ENCODE measurements at regions not wholly inside any gene's neighbourhood (a gene's known extent, or its start where the extent isn't known, plus 50 kb on each side); places are given as distances from the start of the nearest gene placed in this dataset.

DNA sequence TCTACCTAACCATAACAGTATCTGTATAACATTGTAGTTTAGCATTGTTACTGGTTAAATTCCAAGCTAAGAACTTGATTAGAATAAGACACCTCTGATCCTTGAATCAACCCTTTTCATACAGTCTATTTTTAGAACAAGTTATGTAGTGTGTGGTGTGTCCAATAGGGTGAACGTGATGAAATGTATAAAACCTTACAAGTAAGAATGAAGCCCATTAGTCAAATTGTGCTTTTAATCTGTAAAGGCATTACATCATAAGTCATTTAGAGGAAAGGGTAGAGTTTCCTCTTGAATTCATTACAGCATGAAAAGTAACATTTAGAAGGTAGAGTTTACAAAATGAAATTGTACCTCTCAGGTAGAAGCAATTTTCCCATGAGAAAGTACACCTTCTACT, 479.2 kb downstream of the LTN1 start:
- TF ChIP-seq SRSF9 (IDR thresholded peaks at IDR 0.05; ENCODE audit: borderline replicate concordance, low read depth, low read length) (no peak), EZH2 (IDR thresholded peaks at IDR 0.05; ENCODE audit: borderline replicate concordance, low read depth, low read length) (no peak), MYNN (IDR thresholded peaks at IDR 0.05) (no peak), MYNN (CRISPR knock-in tag; IDR thresholded peaks at IDR 0.05) (no peak), RAD21 (CRISPR knock-in tag; conservative IDR thresholded peaks at IDR 0.05 in 1 of 2, IDR thresholded peaks at IDR 0.05 in 1 of 2) (no peak), NFXL1 (CRISPR knock-in tag; IDR thresholded peaks at IDR 0.05) (no peak), GTF2F1 (IDR thresholded peaks at IDR 0.05; ENCODE audit: low read depth, low read length) (no peak), NBN (IDR thresholded peaks at IDR 0.05; ENCODE audit: low read depth) (no peak), TAF9B (IDR thresholded peaks at IDR 0.05; ENCODE audit: partially characterized antibody) (no peak), ZNF76 (CRISPR knock-in tag; IDR thresholded peaks at IDR 0.05; ENCODE audit: borderline replicate concordance) (no peak), CXXC5 (CRISPR knock-in tag; IDR thresholded peaks at IDR 0.05) (no peak), KLF1 (tag; IDR thresholded peaks at IDR 0.05) (no peak), MYC (IDR thresholded peaks at IDR 0.05; ENCODE audit: low read depth, low read length) (no peak), MYC (CRISPR knock-in tag; IDR thresholded peaks at IDR 0.05; ENCODE audit: borderline replicate concordance, low read depth) (no peak)
- TF ChIP-seq, protein P1, sequence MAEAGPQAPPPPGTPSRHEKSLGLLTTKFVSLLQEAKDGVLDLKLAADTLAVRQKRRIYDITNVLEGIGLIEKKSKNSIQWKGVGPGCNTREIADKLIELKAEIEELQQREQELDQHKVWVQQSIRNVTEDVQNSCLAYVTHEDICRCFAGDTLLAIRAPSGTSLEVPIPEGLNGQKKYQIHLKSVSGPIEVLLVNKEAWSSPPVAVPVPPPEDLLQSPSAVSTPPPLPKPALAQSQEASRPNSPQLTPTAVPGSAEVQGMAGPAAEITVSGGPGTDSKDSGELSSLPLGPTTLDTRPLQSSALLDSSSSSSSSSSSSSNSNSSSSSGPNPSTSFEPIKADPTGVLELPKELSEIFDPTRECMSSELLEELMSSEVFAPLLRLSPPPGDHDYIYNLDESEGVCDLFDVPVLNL (CRISPR knock-in tag; IDR thresholded peaks at IDR 0.05; ENCODE audit: low read depth): no peak
- TF ChIP-seq, protein P2, sequence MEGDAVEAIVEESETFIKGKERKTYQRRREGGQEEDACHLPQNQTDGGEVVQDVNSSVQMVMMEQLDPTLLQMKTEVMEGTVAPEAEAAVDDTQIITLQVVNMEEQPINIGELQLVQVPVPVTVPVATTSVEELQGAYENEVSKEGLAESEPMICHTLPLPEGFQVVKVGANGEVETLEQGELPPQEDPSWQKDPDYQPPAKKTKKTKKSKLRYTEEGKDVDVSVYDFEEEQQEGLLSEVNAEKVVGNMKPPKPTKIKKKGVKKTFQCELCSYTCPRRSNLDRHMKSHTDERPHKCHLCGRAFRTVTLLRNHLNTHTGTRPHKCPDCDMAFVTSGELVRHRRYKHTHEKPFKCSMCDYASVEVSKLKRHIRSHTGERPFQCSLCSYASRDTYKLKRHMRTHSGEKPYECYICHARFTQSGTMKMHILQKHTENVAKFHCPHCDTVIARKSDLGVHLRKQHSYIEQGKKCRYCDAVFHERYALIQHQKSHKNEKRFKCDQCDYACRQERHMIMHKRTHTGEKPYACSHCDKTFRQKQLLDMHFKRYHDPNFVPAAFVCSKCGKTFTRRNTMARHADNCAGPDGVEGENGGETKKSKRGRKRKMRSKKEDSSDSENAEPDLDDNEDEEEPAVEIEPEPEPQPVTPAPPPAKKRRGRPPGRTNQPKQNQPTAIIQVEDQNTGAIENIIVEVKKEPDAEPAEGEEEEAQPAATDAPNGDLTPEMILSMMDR (IDR thresholded peaks at IDR 0.05 in 2 of 3, conservative IDR thresholded peaks at IDR 0.05 in 1 of 3; ENCODE audit: insufficient read depth in 2 of 3, low read depth in 1 of 3, low read length in 3 of 3): no peak
